Activated CD4-positive, alpha-beta T cell treated with anti-CD3 and anti-CD28 coated beads, Interleukin-2, amount 10 ng/mL, durations not matched to agents 24 days and 14 days (primary cell): ENCODE measurements at regions not wholly inside any gene's neighbourhood (a gene's known extent, or its start where the extent isn't known, plus 50 kb on each side); places are given as distances from the start of the nearest gene placed in this dataset.

Experiments used
- DNase-seq: peaks from one replicate; pipeline ENCODE4 v3.0.0; 2022
- H3K27ac Mint-ChIP-seq: one replicate; pipeline ENCODE4 v1.8.0; 2022; ENCODE audit warnings: mild to moderate bottlenecking, mixed read lengths
- H3K27me3 Mint-ChIP-seq: one replicate; pipeline ENCODE4 v1.8.0; 2022; ENCODE audit warnings: mixed read lengths
- H3K36me3 Mint-ChIP-seq: one replicate; pipeline ENCODE4 v1.8.0; 2022; ENCODE audit warnings: low read depth, mild to moderate bottlenecking, mixed read lengths
- H3K4me1 Mint-ChIP-seq: one replicate; pipeline ENCODE4 v1.8.0; 2021; ENCODE audit warnings: mixed read lengths
- H3K4me3 Mint-ChIP-seq: one replicate; pipeline ENCODE4 v1.8.0; 2022; ENCODE audit warnings: mild to moderate bottlenecking, moderate library complexity, mixed read lengths
- H3K9me3 Mint-ChIP-seq: one replicate; pipeline ENCODE4 v1.8.0; 2021; ENCODE audit warnings: mixed read lengths
- intact Hi-C: fragments of 100-400 bp; cut with micrococcal nuclease; formaldehyde crosslinking; loops from one replicate; pipeline ENCODE4 v1.15.1; 2023

DNA sequence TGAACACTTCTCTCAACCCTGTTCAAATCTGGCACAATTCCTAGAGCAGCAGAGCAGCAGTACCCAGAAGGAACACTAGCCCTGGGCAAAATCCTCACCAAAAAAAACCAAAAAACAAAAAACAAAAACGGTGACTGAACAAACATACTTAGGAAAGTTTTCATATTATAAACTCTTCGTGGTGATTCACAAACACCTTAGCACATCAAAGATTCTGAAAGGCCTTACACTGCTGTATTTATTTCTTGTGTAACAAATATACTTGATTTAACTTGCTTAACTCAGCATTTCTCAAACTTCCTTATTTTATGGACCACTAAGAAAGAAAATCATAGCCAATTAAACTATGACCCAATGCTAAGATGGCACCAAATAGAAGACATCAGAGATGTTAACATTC is 57.8 kb upstream of the RREB1 start:
- peaks cover 65% of the 10 kb centered on the region for H3K27me3 Mint-ChIP-seq
- no peak for DNase-seq
- H3K27ac Mint-ChIP-seq = no peak overlapping the region
- intact Hi-C loops = loop anchor here (5.0 kb wide), 1 partner anchor 187 kb away; no protein-coding TSS in a partner anchor
- H3K4me1 Mint-ChIP-seq = peaks cover 5% of the 10 kb centered on the region
- no peaks in the 10 kb centered on the region for H3K9me3 Mint-ChIP-seq
- H3K36me3 Mint-ChIP-seq = no peaks in the 10 kb centered on the region
- no peak overlapping the region for H3K4me3 Mint-ChIP-seq

DNA sequence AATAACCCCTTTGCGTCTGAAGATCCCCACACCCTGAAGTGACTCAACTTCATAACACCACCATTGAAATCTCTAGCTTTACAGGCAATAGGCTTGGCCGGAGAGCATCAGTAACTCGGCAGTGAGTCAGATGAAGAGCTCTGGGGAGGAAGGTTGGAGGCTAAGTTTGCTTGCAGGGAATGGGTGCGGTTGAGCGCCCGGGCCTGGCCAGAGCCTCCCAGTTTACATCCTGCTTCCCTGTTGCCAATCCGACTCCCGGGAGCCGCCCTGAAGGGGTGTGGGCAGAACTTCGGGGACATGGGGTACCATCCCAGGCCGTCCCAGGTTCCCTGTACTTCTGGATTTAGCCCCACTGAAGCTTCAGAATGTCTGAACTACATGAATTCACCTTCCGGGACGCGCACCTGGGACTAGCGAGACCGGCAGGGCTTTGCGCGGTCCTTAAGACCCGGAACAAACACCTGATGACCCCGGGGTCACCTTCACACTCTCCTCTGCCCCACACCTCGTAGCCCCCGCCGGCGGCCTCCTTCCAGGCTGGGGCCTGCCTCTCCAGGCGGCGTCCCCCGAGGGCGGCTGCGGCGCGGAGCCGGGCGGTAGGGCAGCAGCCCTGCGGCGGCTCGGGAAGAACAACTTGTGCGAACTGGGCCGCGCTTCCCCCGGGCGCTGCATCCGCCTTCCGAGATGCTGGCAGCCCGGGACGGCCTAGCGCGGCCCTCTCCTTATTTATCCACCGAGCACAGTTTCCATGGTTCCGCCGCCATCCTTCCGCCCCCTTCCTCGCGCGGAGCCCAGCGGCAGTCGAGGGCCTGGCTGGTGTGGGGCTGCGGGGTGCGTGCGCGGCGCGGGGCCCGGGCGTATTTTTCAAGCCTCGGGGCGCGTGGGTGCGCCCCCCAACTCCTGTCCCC is 56.6 kb upstream of the RREB1 start:
- Mint-ChIP-seq H3K36me3 (no peaks in the 10 kb centered on the region), H3K9me3 (no peaks in the 10 kb centered on the region), H3K4me1 (peaks cover 5% of the 10 kb centered on the region), H3K27me3 (peaks cover 55% of the 10 kb centered on the region), H3K4me3 (peak overlapping the region; percentile 26), H3K27ac (no peak overlapping the region)
- intact Hi-C loops = loop anchor here (5.0 kb wide), 1 partner anchor 186 kb away; no protein-coding TSS in a partner anchor
- peak; percentile 74 for DNase-seq

DNA sequence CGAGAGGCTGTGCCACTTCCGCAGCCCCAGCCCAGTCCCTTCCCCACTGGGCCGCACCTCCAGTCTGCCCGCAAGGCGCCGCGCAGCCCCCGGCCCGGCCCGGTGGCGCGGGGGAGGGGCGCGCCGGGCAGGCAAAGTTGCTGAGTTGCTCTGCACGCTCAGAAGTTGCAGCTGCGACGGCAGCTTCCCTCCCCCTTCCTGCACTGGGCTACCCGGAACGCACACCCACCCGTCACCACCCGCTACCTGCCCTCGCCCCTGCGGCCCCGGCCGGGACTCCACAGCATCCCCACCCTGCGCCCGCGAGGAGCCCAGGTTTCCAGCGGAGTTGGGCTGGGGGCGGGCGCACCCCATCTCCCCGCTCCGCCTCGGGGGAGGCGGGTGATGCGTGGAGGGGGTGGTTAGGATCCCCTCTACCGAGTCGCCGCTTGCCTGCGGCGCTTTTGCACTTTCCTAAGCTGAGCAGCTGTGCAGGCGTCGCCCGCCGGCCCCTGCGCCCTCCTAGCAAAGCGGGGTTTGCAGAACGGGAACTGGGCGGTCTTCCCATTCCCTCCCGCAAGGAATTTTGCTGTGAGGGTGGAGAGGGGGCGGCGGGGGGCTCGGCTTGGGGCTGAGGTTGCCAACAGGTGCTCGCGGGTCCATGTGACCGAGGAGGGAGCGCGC is 55.9 kb upstream of the RREB1 start:
- peak overlapping the region; percentile 26 for H3K4me3 Mint-ChIP-seq
- DNase-seq = peak; percentile 75
- H3K4me1 Mint-ChIP-seq = peaks cover 5% of the 10 kb centered on the region
- intact Hi-C loops = loop anchor here (5.0 kb wide), 1 partner anchor 185 kb away; no protein-coding TSS in a partner anchor
- H3K27ac Mint-ChIP-seq = no peak overlapping the region
- H3K36me3 Mint-ChIP-seq = no peaks in the 10 kb centered on the region
- H3K9me3 Mint-ChIP-seq = no peaks in the 10 kb centered on the region
- peaks cover 60% of the 10 kb centered on the region for H3K27me3 Mint-ChIP-seq

DNA sequence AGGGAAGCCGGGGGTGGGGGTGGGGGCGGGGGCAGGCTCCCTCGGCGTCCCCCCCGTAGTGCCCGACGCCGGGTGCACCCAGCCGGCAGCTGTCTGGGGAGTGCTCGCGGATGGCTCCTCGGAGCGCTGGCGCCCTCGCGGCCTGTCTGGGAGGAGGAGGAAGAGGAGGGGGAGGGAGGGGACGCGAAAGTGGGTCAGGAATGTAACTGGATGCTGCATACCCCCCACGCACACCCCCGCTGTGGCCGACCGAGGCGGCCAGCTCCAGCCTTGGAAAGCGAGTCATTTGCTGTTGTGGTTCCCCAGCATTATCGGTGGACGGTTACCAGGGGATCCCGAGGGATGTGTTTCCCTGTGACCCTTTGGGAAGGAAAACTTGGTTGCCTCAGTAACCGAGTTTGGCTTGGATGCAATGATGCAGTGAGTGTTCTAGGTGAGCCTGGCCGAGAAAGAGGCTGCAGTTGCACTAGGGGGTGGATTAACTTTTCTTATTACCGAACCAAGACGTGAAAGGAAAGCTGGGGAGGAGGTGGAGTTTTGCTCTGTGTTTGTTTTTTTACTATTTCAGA is 55.2 kb upstream of the RREB1 start:
- Mint-ChIP-seq H3K4me1 (peaks cover 5% of the 10 kb centered on the region), H3K27me3 (peaks cover 61% of the 10 kb centered on the region), H3K36me3 (no peaks in the 10 kb centered on the region), H3K9me3 (no peaks in the 10 kb centered on the region), H3K27ac (no peak overlapping the region), H3K4me3 (peak overlapping the region; percentile 8)
- intact Hi-C loops = loop anchor here (5.0 kb wide), 1 partner anchor 185 kb away; no protein-coding TSS in a partner anchor
- no peak for DNase-seq

DNA sequence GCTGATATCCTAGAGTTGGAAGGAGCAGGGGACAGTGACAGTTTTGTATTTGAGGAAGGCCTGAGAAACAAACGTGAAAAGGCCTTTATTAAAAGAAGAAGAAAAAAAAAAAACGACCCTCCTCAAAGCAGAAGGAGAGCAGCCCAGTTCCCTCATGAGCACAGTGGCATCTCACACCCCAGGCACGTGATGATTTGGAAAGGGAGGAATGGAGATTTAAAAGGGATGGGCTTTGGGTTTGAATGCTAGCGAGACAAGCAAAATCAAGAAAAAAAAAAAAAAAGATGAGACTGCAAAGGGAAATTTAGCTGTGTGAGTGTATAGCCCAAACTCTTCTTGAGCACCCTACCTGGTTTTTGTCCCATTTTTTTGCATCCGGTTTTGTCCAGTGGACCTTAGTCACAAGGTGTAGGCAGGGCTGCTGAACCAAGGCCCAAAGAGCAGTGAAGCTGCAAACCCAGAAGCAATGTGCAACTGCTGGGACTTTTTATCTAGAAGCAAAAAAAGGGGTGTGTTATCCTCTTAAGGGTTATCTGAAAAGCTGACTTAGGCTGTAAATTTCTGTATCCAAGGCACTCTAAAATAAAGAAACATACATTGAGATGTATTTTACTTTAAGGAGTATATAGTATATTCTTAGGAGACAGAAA is 54.5 kb upstream of the RREB1 start:
- no peaks in the 10 kb centered on the region for H3K9me3 Mint-ChIP-seq
- H3K4me1 Mint-ChIP-seq = peaks cover 7% of the 10 kb centered on the region
- no peak for DNase-seq
- H3K36me3 Mint-ChIP-seq = no peaks in the 10 kb centered on the region
- H3K4me3 Mint-ChIP-seq = no peak overlapping the region
- intact Hi-C loops = loop anchor here (5.0 kb wide), 1 partner anchor 184 kb away; no protein-coding TSS in a partner anchor
- peaks cover 58% of the 10 kb centered on the region for H3K27me3 Mint-ChIP-seq
- no peak overlapping the region for H3K27ac Mint-ChIP-seq
